HG02623 (cell line): ENCODE measurements at regions not wholly inside any gene's neighbourhood (a gene's known extent, or its start where the extent isn't known, plus 50 kb on each side); places are given as distances from the start of the nearest gene placed in this dataset.
"Not testable (repeated sequence)": the region's sequence is repeated elsewhere in the genome, so short reads cannot be mapped to it uniquely, and the experiment has no call there.

ENCODE experiments used
- ATAC-seq: cut with Tn5 transposase; IDR thresholded peaks from one replicate; pipeline ENCODE4 v1.9.1; 2021; ENCODE audit warnings: moderate library complexity; ENCODE audit not compliant: unreplicated experiment

DNA sequence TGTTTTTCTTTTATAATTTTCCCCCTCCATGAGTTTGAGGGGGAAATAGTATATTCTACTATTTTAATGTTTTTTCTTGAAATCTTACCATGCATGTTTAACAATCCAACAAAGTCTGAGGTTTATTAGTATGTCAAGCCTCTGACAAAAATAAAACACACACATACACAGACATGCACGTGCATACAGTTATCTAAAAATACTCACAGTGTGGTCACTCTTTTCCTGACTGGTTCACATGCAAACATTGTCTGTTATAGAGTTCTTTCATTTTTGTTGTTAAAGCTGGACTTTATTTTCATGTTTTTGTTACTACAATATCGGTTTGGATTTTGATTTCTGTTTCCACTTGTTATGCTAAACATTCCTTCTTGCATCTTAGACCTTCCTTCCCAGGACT is 236.6 kb downstream of the MFSD1 start:
- no peak for ATAC-seq

DNA sequence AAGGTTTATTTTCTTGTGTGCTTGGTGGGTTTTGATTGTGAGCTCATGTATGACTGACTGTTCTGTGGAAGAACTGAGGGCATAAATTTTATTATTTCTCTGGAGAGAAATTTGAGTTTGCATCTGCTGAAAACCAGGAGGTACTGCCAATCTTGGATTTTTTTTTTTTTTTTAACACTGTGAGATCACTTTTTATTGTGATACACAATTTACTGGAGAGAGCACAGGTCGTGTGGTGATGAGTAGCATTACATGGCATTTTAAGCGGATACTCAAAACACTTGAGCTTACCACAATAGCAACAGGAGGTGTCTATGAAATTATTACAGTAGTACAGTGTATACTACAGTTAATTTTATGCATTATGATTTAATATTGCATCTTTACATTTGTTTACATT is 237.4 kb downstream of the MFSD1 start:
- no peak for ATAC-seq

DNA sequence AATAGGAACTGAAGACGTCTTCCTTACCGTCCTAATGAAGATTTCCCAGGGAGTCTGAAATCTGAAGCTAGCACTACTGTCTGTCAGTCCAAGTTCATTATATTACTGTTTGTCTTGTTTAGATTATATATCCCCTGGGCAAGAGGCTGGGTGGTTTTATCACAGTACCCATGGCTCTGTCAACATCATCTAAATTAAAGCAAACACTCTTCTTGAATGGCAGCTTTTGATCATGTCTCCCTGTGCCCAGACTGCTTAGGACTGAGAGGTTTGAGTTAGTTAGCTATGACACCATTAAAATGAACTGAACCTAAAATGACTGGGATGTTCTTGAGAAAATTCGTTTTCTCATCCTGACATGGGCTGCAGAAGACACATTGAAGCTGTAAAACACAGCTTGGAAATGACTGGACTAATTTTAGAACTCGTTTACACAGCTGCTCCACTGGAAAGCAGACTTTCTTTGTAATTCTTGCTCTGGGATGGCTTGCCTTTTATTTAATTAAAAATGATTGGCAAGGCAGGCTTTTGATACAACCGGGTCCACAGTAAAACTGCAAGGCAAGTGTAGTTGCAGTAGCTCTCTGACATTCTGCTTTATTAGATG is 243.5 kb downstream of the MFSD1 start:
- no peak for ATAC-seq

DNA sequence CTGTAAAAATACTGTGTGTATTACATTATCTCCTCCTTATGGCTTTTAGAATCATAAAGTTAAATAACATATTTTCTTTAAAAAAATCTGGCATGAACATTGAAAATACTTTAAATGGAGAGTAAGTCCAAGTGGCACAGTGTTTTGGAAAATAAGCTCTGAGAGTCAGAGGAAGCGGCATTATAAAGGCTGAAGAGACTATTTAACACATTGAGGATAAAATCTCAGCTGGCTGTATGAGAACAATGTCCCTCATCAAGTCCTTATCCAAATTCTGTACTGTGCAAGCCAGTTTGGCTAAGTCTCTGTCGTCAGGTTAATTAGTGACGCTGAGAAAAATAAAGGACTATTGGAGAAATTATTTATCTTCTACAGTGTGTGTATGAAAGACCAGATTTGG is 245.5 kb downstream of the MFSD1 start:
- no peak for ATAC-seq

DNA sequence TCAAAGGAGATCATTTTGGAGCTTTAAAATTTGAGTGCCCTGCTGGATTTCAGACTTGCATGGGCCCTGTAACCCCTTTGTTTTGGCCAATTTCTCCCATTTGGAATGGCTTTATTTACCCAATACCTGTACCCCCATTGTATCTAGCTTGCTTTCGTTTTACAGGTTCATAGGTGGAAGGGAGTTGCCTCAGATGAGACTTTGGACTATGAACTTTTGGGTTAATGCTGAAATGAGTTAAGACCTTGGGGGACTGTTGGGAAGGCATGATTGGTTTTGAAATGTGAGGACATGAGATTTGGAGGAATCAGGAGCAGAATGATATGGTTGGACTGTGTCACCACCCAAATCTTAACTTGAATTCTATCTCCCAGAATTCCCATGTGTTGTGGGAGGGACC is 250.6 kb downstream of the MFSD1 start:
- ATAC-seq = not testable (repeated sequence)

DNA sequence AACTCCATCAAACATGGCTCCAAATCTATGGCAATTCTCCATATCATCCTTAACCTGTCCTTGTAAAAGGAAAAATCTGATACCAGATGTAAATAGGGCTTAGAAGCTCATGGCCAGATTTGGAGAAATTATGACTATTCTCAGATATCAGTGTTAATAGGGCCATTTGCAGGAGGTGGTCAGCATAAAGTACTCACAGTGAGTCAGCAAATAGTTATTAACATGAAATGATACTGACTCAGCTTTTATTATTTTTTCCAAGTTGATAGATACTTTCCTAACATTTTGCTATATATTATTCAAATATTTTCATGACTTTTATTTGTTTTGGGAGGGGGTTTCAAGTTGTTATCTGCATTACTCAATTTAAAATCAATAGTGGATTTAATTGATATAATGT is 255.8 kb downstream of the MFSD1 start:
- no peak for ATAC-seq

DNA sequence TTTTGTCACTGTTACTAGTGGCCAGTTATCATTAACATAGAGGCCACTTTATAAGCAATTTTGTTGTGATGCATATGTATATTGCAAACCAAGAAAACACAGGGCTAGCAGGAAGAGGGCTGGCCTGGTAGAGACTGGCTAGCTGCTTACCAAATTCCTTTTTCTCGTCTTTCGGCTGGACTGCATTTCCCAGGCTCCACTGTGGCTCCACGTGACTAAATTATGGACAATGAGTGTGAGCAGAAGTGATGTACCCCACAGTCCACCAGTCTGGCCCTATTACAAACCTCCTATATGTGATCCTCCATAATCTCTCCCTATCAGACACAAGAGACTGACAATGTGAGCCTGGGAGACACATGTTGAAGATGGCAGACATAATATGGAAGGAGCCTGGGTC is 257.0 kb downstream of the MFSD1 start:
- no peak for ATAC-seq

DNA sequence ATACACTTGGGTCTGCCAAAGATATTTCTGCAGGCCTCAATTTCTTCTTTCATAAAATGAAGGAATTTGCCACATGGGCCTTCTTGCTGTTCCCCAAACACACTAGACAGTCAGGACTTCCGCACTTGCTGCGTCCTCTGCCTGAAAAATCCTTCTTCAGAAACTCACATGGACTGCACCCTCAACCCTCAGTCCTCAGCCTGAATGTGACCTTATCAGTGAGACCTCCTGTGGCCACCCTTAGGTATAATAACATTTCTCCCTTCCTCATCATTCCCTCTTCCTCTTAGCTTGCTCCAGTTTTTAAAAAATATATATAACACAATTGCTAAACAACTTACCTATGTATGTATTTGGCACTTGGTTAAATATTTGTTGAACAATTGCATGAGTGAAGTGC is 257.5 kb downstream of the MFSD1 start:
- ATAC-seq = no peak

DNA sequence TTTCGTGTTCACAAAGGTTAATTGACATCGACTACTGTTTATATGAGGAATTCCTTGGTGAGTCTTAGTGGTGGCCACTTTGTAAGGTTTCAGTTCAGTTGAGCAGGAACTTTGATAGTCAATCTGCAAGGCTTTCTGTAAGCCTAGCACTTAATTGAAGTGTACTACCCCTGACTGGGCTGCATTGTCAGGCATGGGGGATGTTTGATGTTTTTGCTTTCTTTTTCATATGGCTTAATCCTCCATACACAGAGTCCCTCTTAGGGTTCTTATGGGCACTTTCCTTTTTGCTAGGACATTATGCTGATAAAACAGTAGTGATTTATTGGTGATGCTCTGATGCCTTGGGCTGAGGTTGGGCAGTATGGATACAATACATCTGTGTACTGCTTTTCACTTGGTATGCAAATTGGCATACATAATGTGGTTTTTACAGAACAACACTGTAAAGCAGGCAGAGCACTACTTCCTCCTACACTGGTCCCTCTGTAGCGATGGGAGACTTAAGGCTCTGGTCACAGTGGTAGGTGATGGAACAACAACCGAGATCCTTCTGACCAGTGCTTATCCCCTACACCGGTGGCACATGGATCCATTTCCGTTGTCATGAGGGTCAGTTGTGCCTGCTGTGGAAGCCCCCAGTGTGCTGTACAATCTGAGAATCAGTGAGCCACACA is 261.0 kb downstream of the MFSD1 start:
- ATAC-seq = no peak

DNA sequence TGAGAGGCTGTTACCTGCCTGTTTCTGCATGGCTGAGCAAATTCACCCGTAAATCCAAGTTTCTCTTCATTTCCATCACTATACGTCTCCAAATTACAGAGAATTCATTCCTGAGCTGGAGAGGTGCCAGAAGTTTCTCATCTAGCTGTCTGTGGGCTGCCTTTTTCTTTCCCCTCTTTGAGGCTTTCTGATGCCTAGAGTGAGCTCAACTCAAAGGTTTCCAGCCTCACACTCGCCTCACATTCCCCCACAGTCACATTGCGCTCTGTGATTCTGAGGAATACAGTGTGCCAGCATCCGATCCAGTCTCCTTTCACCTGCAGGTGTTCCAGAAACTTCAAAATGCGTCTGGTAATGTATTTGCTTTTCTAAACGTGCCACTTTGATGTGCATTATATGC is 267.2 kb downstream of the MFSD1 start, which contains the start of gene IQCJ:
Gene IQCJ (plus strand): TSS at position 229 of the 400 bp plus-strand sequence.
- no peak for ATAC-seq

DNA sequence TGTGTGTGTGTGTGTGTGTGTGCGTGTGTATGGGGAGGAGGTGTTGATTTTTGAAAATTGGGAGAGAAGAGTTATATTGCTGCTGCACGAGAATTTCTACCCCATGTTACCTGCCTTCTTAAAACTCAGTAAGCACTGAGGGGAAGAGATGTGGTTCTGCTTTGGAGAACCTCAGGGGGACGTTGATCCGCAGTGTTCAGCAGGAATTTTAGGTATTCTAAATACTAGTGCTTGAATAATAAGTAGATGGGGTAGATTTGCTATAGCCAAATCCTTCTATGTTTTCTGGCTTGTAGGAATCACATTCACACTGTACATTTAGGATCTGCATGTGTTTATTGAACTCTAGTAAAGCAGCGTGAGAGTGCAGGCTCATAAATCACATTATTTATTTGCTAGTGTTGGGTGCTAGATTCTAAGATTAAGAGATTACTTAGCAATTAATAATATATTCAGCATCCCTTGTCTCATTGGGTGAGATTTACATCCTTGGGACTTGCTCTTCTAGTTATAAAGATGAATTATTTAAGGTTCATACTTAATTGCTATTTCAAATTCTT is 268.1 kb downstream of the MFSD1 start:
- ATAC-seq = no peak

DNA sequence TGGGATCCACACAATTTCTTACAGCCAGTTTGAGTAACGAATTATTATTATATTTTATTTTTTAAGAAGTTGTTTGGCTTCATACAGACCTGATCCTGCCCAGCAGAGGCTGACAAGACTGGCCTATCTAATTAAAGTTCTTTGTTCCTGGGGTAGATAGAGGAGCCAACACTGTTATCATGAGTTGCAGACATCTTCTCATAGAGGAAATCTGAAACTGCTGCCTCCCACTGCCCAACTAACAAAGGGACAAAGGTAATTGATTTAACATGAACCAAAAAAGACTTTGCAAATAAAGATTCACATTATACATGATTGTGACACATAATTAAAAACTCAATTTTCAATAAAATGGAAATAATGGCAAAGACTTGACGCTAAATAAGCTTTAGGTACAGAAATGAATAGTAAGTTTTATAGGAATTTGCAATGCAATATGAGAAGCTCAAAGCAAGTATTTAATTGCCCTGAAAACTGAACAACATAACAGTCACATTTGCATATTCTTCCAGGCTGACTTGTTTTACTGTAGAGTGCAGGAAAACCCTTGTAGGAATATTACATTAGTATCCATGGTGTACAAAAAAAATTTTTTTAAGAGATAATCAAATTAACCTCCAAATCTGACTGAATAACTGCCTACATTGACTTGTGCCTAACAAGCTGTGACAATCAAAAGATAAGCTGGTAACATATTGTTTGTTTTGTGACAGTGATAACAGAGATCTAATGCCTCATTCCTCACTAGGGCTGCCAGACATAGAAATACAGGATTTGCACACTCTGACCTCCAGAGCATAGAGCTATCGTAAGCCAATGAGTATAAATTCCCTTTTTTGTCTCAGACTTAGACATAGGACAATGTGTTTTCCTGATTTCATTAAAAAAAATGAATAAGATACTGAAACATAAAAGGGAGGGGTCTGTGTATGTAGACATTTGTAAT is 273.2 kb downstream of the MFSD1 start:
- ATAC-seq = no peak

DNA sequence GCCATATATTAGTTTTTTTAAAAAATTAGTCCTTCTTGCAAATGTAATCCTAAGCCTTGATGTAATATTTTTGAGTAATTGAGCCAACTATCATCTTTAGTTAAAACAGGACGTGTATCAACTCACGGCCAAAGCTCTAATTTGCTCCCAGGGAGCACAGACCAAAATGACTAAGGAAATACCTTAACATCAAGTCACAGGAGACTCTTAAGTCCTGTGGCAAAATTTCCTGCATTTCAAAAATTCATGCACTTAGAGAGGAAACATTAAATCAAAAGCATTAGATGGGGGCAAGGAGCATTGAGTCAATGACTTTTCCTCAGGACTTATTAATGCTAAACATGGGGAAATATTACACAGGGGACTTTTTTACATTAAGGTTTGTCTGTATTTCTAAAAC is 276.0 kb downstream of the MFSD1 start:
- no peak for ATAC-seq

DNA sequence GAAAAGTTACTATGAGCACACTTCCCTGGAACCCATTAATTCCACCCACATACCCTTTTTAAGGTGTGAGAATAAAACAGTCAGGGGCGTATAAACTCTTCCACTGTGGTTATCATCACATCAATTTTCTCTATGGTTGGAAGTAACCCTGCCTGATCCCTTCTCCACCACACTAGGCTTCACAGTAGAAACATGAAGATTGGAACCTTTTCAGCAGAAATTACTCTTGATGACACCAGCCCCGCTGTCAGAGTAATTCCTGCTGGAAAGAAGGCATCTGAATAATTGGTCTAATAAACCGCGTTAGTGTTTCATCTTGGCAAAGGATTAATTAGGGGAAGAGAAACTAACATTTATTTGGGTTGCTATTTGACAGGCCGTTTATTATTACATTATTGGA is 278.4 kb downstream of the MFSD1 start:
- ATAC-seq = no peak

DNA sequence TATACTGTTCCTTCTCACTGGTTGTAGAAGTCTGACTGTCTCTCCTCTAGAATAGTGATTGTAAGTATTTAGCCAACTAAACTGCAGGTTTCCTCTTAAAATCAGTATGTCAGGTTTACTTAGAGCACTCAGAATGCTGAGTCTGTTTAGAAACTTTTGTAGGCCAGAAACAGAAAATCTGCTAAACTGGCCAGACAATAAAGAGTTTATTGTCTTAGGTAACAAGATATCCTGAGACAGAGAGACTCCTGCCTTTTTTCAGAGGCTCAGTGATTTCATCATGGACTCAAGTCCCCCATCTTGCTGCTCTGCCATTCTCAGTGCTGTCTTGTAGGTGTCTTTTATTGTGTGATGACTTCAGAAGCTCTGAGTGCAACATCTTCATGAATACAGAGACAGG is 279.0 kb downstream of the MFSD1 start:
- ATAC-seq = no peak

DNA sequence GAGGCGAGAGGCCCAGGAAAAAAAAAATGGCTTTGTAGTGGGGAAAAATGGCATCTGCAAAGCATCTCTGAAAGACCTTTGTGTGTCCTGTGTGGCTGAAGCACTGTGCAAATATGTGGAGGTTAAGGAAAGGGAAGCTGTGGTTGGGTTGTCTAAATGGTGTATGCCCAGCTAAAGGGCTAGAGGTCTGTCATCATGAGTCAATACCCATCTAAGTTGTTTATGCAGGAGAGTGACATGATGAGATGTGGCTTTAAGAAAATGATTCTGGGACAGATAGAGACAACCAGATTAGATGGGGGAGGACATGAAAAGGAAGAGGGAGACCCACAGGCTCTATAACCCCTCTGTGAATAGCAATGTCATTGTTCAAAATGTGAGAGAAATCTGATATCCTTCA is 280.7 kb downstream of the MFSD1 start:
- ATAC-seq = no peak

DNA sequence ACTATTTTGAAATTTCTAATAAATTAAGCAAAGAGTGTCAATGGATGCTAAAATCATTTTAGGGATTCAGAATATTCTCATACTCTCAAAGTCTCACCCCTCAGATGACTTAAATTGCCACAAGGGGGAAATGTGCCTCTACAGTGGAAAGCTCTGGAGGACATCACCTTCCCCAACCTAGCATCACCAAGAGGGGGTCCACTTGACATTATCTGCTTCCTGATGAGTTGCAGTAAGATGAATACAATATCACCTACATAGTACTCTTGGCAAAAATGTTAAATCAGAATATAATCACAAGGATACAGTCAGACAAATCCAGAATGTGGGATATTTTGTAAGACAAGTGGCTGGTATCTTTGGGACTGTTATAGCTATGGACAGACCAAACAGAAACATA is 290.1 kb downstream of the MFSD1 start:
- no peak for ATAC-seq

DNA sequence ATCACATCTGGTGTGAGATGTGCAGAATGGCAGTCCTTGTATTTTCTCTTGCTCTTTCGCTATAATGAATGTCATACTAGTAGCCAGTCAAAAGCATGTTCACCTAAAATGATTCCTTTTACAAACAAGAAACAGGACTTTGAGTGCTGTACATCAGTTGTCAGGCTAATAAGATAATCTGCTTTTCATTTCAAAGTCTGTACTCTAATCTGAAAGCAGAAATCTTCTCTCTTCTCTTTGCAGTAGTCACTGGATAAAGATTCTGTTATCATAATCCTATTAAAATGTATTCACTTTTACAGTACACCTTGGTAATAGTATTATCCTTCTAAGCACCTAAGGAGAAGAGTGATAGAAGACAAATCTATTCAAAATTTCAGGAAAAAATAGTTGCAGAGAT is 300.1 kb downstream of the MFSD1 start:
- no peak for ATAC-seq

DNA sequence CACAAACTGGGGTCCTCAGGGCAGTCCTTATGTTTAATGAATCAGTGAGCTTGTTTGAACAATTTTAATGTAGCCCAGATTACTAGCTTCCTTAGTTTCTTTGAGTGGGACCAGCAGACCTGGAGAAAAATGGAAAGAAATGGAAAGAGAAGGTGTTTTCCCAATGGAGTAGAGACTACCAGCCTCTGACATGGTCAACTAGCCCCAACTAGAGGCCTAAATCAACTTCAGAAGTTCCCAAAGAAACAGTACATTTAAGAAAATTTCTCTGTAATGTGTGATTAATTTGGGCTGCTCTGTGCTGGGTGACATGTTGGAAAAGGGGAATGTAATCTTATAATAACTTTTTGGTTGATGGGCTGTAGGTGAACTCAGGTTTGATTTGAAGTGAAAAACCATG is 310.9 kb downstream of the MFSD1 start:
- ATAC-seq = no peak

DNA sequence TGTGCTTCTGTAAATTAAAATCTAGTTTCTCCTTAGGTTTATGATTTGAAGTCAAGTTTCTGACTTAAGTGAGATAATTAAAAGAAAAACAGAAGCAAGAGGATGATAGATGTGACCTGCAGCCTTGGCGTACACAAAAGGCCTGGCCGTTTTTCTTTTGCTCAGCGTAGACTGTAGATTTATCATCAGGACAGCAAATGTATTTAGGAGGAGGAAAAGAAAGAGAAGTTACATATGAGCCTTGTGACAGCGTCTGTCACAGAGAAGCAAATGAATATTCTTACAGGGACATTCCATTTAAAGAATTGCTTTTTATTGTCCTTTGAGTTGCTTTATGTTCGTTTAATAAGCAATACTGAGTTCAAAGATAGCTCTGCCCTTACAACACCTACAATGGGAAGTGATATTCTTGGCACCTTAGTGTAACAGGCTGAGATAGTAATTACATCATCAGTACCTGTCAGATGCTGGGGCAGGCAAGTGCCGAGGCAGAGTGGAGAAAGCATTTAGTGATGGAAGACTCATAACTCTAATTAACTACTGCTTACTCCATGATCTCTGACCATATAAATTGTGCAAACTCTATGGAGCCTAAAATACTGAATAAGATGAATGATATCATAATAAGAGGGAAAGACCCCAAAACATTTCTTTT is 311.5 kb downstream of the MFSD1 start:
- no peak for ATAC-seq

DNA sequence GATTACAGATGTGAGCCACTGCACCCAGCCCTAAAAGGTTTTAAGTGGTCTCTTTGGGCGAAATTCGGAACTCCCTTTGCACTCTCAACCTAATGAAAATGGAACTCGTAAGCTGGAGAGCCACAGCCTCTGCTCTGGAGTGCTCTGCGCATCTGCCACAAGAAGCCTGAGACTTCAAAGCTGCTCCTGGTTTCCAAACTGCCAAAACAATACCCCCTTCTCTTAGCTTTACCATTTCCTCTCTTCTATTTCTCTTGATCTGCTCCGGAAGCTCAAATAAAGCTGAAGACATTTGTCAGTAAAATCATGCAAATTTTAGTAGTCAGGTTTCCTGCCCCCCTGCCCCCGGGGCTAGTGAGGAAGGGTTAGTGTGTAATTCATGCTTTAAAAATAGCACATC is 312.7 kb downstream of the MFSD1 start:
- ATAC-seq = no peak
